Heart left ventricle (tissue), 13 donors: ENCODE measurements at regions not wholly inside any gene's neighbourhood (a gene's known extent, or its start where the extent isn't known, plus 50 kb on each side); places are given as distances from the start of the nearest gene placed in this dataset.

Source experiments
- CTCF ChIP-seq, 12 donors: fragments of 200-600 bp; sonication (generic) in 4 of 12; IDR thresholded peaks; one replicate each; pipeline versions ENCODE4 v1.5.0 to v1.8.0; 2018 to 2022; ENCODE audit warnings: antibody characterized with exemption in 12 of 12, mild to moderate bottlenecking in 5 of 12
- POLR2A ChIP-seq, 2 donors: fragments of 450-650 bp; IDR thresholded peaks; one replicate each; pipeline ENCODE4 v1.6.1; 2017; ENCODE audit warnings: antibody characterized with exemption in 2 of 2, mild to moderate bottlenecking in 2 of 2, moderate library complexity in 2 of 2
- donor health status: ischemic (EF 13 %, LVEDD 7.1; RV severe dilation, severe dysfunction).
- donor health status: DM: no; HTN: yes; CAD: no.
- donor health status: DM: no; HTN: no; CAD: no.
- donor health status: ischemic (EF 25% LVEDD 6.9; RV normal size, moderate dysfunction).
- donor health status: ischemic (EF 25% LVEDD 5.7; RV mildly dilated, moderate dysfunction).
- donor health status: ischemic (EF 35%, LVEDD 5.7; RV mildly dilated, moderate dysfunction).
- donor health status: nonischemic (EF 11% LVEDD 7.7; RV severe dilation, severe dysfunction).
- donor health status: DM: yes; HTN: yes; CAD: no.
- donor health status: PGD.
- donor health status: ischemic (EF 29% LVEDD 5.4; RV normal size, mild dysfunction).
- donor health status: nonischemic (EF 23%, LVEDD 6.1; RV moderate dilation, normal function).

GRCh38 chr11:69884751-69885150 lies 65.5 kb upstream of the FGF3 start:
- TF ChIP-seq CTCF (IDR thresholded peaks at IDR 0.05) (no peak), POLR2A (IDR thresholded peaks at IDR 0.05) (no peak)
